HEK293 (cell line): ENCODE measurements at regions not wholly inside any gene's neighbourhood (a gene's known extent, or its start where the extent isn't known, plus 50 kb on each side); places are given as distances from the start of the nearest gene placed in this dataset.

Source experiments
- BCL11A ChIP-seq: fragments of 450-650 bp; formaldehyde crosslinking; IDR thresholded peaks from 2 replicates; pipeline ENCODE4 v1.5.1; 2016; ENCODE audit warnings: low read depth, missing biosample characterization, missing genetic modification characterization
- MZF1 ChIP-seq: fragments of 450-650 bp; formaldehyde crosslinking; IDR thresholded peaks from 2 replicates; pipeline ENCODE4 v1.5.1; 2017; ENCODE audit warnings: missing biosample characterization, missing genetic modification characterization, borderline replicate concordance
- YY1 ChIP-seq: fragments of 450-650 bp; formaldehyde crosslinking; IDR thresholded peaks from 2 replicates; pipeline ENCODE4 v1.5.1; 2018; ENCODE audit warnings: missing biosample characterization, missing genetic modification characterization
- ZBTB20 ChIP-seq: fragments of 450-650 bp; formaldehyde crosslinking; IDR thresholded peaks from 2 replicates; pipeline ENCODE4 v1.5.1; 2016; ENCODE audit warnings: missing biosample characterization, missing genetic modification characterization
- ZNF221 ChIP-seq: fragments of 450-650 bp; formaldehyde crosslinking; IDR thresholded peaks from 2 replicates; pipeline ENCODE4 v1.5.1; 2017; ENCODE audit warnings: missing biosample characterization, missing genetic modification characterization, borderline replicate concordance
- ZNF24 ChIP-seq: fragments of 450-650 bp; formaldehyde crosslinking; IDR thresholded peaks from 2 replicates; pipeline ENCODE4 v1.5.1; 2016; ENCODE audit warnings: missing biosample characterization, missing genetic modification characterization
- ZXDB ChIP-seq: fragments of 450-650 bp; formaldehyde crosslinking; IDR thresholded peaks from 2 replicates; pipeline ENCODE4 v1.5.1; 2016; ENCODE audit warnings: missing biosample characterization, missing genetic modification characterization
- TF ChIP-seq, protein P1 (sequence below): fragments of 450-650 bp; formaldehyde crosslinking; IDR thresholded peaks from 2 replicates; pipeline ENCODE4 v1.5.1; 2016; ENCODE audit warnings: missing biosample characterization, missing genetic modification characterization
- TF ChIP-seq, protein P2 (sequence below): sonication (generic); formaldehyde crosslinking; IDR thresholded peaks from 2 replicates; pipeline ENCODE4 v1.8.1; 2022; ENCODE audit warnings: mild to moderate bottlenecking, moderate library complexity, missing genetic modification reagents
- TF ChIP-seq, protein P3 (sequence below): fragments of 450-650 bp; formaldehyde crosslinking; IDR thresholded peaks from 2 replicates; pipeline ENCODE4 v1.5.1; 2016; ENCODE audit warnings: missing biosample characterization, missing genetic modification characterization

DNA sequence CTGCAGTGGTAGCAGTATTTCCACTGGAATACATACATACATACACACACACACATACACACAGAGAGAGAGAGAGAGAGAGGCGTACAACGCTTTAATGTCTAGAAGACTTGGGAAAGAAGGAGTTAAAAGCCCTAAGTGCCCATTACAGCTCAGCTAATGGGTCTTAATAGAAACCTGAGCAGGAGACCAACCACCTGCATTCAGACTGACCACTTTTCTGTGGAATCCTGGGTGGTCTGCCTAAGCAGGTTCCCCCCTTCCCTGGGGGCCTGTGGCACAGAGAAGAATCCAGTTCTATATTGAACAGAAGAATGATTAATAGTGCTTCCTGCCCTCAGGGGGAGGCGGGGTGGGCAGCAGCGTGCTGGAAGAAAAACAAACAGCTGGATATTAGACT lies 312.4 kb upstream of the PRKD1 start:
- TF ChIP-seq, protein P1, sequence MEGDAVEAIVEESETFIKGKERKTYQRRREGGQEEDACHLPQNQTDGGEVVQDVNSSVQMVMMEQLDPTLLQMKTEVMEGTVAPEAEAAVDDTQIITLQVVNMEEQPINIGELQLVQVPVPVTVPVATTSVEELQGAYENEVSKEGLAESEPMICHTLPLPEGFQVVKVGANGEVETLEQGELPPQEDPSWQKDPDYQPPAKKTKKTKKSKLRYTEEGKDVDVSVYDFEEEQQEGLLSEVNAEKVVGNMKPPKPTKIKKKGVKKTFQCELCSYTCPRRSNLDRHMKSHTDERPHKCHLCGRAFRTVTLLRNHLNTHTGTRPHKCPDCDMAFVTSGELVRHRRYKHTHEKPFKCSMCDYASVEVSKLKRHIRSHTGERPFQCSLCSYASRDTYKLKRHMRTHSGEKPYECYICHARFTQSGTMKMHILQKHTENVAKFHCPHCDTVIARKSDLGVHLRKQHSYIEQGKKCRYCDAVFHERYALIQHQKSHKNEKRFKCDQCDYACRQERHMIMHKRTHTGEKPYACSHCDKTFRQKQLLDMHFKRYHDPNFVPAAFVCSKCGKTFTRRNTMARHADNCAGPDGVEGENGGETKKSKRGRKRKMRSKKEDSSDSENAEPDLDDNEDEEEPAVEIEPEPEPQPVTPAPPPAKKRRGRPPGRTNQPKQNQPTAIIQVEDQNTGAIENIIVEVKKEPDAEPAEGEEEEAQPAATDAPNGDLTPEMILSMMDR, result no peak
- TF ChIP-seq ZNF221 (tag by site-specific recombination), result no peak
- no peak for TF ChIP-seq ZBTB20 (tag by site-specific recombination)
- TF ChIP-seq YY1 (tag by site-specific recombination), result no peak
- no peak for TF ChIP-seq ZXDB
- no peak for TF ChIP-seq BCL11A (tag by site-specific recombination)
- TF ChIP-seq MZF1 (tag by site-specific recombination), result no peak
- no peak for TF ChIP-seq ZNF24 (tag by site-specific recombination)
- TF ChIP-seq, protein P2, sequence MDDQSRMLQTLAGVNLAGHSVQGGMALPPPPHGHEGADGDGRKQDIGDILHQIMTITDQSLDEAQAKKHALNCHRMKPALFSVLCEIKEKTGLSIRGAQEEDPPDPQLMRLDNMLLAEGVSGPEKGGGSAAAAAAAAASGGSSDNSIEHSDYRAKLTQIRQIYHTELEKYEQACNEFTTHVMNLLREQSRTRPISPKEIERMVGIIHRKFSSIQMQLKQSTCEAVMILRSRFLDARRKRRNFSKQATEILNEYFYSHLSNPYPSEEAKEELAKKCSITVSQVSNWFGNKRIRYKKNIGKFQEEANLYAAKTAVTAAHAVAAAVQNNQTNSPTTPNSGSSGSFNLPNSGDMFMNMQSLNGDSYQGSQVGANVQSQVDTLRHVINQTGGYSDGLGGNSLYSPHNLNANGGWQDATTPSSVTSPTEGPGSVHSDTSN, result no peak
- TF ChIP-seq, protein P3, sequence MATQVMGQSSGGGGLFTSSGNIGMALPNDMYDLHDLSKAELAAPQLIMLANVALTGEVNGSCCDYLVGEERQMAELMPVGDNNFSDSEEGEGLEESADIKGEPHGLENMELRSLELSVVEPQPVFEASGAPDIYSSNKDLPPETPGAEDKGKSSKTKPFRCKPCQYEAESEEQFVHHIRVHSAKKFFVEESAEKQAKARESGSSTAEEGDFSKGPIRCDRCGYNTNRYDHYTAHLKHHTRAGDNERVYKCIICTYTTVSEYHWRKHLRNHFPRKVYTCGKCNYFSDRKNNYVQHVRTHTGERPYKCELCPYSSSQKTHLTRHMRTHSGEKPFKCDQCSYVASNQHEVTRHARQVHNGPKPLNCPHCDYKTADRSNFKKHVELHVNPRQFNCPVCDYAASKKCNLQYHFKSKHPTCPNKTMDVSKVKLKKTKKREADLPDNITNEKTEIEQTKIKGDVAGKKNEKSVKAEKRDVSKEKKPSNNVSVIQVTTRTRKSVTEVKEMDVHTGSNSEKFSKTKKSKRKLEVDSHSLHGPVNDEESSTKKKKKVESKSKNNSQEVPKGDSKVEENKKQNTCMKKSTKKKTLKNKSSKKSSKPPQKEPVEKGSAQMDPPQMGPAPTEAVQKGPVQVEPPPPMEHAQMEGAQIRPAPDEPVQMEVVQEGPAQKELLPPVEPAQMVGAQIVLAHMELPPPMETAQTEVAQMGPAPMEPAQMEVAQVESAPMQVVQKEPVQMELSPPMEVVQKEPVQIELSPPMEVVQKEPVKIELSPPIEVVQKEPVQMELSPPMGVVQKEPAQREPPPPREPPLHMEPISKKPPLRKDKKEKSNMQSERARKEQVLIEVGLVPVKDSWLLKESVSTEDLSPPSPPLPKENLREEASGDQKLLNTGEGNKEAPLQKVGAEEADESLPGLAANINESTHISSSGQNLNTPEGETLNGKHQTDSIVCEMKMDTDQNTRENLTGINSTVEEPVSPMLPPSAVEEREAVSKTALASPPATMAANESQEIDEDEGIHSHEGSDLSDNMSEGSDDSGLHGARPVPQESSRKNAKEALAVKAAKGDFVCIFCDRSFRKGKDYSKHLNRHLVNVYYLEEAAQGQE (tag by site-specific recombination), result no peak
